GM23338 (cell line): ENCODE measurements at regions not wholly inside any gene's neighbourhood (a gene's known extent, or its start where the extent isn't known, plus 50 kb on each side); places are given as distances from the start of the nearest gene placed in this dataset.

ENCODE experiments used
- ATAC-seq: fragments of 200-7000 bp; cut with Tn5 transposase; 3 replicates; pipeline ENCODE4 v1.9.1; 2020
- DNase-seq: peaks from one replicate; pipeline ENCODE4 v3.0.0-alpha.2; 2015; ENCODE audit warnings: low spot score
- H2AFZ ChIP-seq: fragments of 200-600 bp; sonication (generic); 2 replicates; pipeline ENCODE4 v1.8.0; 2016; ENCODE audit warnings: antibody characterized with exemption, mild to moderate bottlenecking, moderate library complexity
- H3F3A ChIP-seq: fragments of 200-600 bp; sonication (generic); replicated peaks from 2 replicates; pipeline ENCODE4 v1.8.0; 2017; ENCODE audit warnings: antibody characterized with exemption, mixed run types, low read depth
- H3K27ac ChIP-seq: fragments of 200-600 bp; sonication (generic); 2 replicates; pipeline ENCODE4 v1.6.1; 2016; ENCODE audit warnings: low read depth
- H3K27me3 ChIP-seq: fragments of 200-600 bp; sonication (generic); 2 replicates; pipeline ENCODE4 v1.8.0; 2016; ENCODE audit warnings: mild to moderate bottlenecking, mixed run types, moderate library complexity; ENCODE audit not compliant: insufficient read depth
- H3K36me3 ChIP-seq: fragments of 200-600 bp; sonication (generic); 2 replicates; pipeline ENCODE4 v1.8.0; 2016; ENCODE audit warnings: mild to moderate bottlenecking; ENCODE audit not compliant: insufficient read depth
- H3K4me1 ChIP-seq: fragments of 200-600 bp; sonication (generic); 2 replicates; pipeline ENCODE4 v1.8.0; 2016; ENCODE audit warnings: mild to moderate bottlenecking, moderate library complexity; ENCODE audit not compliant: insufficient read depth
- H3K4me2 ChIP-seq: fragments of 200-600 bp; sonication (generic); 2 replicates; pipeline ENCODE4 v1.7.1; 2017; ENCODE audit warnings: mixed run types
- H3K4me3 ChIP-seq: fragments of 200-600 bp; sonication (generic); 2 replicates; pipeline ENCODE4 v1.6.1; 2016; ENCODE audit warnings: mixed run types
- H3K79me2 ChIP-seq: fragments of 200-600 bp; sonication (generic); replicated peaks from 2 replicates; pipeline ENCODE4 v1.8.0; 2017; ENCODE audit warnings: mild to moderate bottlenecking; ENCODE audit not compliant: insufficient read depth
- H3K9me2 ChIP-seq: fragments of 200-600 bp; sonication (generic); 2 replicates; pipeline ENCODE4 v1.8.0; 2017; ENCODE audit not compliant: insufficient read depth
- H4K20me1 ChIP-seq: fragments of 200-600 bp; sonication (generic); replicated peaks from 2 replicates; pipeline ENCODE4 v1.8.0; 2017; ENCODE audit warnings: mild to moderate bottlenecking; ENCODE audit not compliant: insufficient read depth
- H3K27ac Mint-ChIP-seq: 2 replicates; pipeline ENCODE4 v1.8.0; 2020; ENCODE audit warnings: inconsistent platforms, mild to moderate bottlenecking, moderate library complexity, mixed read lengths
- H3K27me3 Mint-ChIP-seq: 3 replicates; pipeline ENCODE4 v1.8.0; 2022; ENCODE audit warnings: low read depth, mild to moderate bottlenecking, moderate library complexity, mixed read lengths, inconsistent platforms; ENCODE audit not compliant: insufficient read depth, poor library complexity
- H3K36me3 Mint-ChIP-seq: 3 replicates; pipeline ENCODE4 v1.8.0; 2021; ENCODE audit warnings: low read depth, mild to moderate bottlenecking, inconsistent platforms, moderate library complexity, mixed read lengths
- H3K4me1 Mint-ChIP-seq: 3 replicates; pipeline ENCODE4 v1.8.0; 2020; ENCODE audit warnings: mild to moderate bottlenecking, inconsistent platforms, mixed read lengths
- H3K4me3 Mint-ChIP-seq: 3 replicates; pipeline ENCODE4 v1.8.0; 2021; ENCODE audit warnings: moderate library complexity, mild to moderate bottlenecking, inconsistent platforms, mixed read lengths
- H3K9me3 Mint-ChIP-seq: 3 replicates; pipeline ENCODE4 v1.8.0; 2020; ENCODE audit warnings: moderate library complexity, mild to moderate bottlenecking, inconsistent platforms, mixed read lengths
- EZH2phosphoT487 ChIP-seq: fragments of 200-600 bp; sonication (generic); IDR thresholded peaks from one replicate; pipeline ENCODE4 v1.8.1; 2018; ENCODE audit warnings: antibody characterized with exemption; ENCODE audit not compliant: unreplicated experiment
- JUNB ChIP-seq: IDR thresholded peaks from one replicate; pipeline ENCODE4 v1.6.1; 2016; ENCODE audit warnings: antibody characterized with exemption; ENCODE audit not compliant: unreplicated experiment
- STAT1 ChIP-seq: IDR thresholded peaks from one replicate; pipeline ENCODE4 v1.6.1; 2016; ENCODE audit warnings: antibody characterized with exemption; ENCODE audit not compliant: unreplicated experiment
- ZNF114 ChIP-seq: fragments of 250-450 bp; sonication (Bioruptor Pico); IDR thresholded peaks from 2 replicates; pipeline ENCODE4 v1.5.0; 2020; ENCODE audit warnings: mild to moderate bottlenecking, moderate library complexity
- ZNF331 ChIP-seq: fragments of 250-450 bp; sonication (Bioruptor Pico); IDR thresholded peaks from 2 replicates; pipeline ENCODE4 v1.5.0; 2020; ENCODE audit warnings: low read depth, mild to moderate bottlenecking, moderate library complexity
- TF ChIP-seq, protein P1 (sequence below), 2 experiments: fragments of 200-600 bp in 1 of 2; sonication (generic) in 1 of 2; conservative IDR thresholded peaks; 2 replicates each; pipeline versions ENCODE4 v1.5.1 to v1.6.1; 2016 to 2017; ENCODE audit warnings: antibody characterized with exemption in 2 of 2, low read depth in 2 of 2, mild to moderate bottlenecking in 2 of 2, moderate library complexity in 1 of 2
- TF ChIP-seq, protein P2 (sequence below): fragments of 250-450 bp; sonication (Bioruptor Pico); IDR thresholded peaks from 2 replicates; pipeline ENCODE4 v1.5.0; 2020; ENCODE audit warnings: mild to moderate bottlenecking, moderate library complexity
- TF ChIP-seq, protein P3 (sequence below): IDR thresholded peaks from one replicate; pipeline ENCODE4 v1.6.1; 2018; ENCODE audit warnings: antibody characterized with exemption; ENCODE audit not compliant: unreplicated experiment

DNA sequence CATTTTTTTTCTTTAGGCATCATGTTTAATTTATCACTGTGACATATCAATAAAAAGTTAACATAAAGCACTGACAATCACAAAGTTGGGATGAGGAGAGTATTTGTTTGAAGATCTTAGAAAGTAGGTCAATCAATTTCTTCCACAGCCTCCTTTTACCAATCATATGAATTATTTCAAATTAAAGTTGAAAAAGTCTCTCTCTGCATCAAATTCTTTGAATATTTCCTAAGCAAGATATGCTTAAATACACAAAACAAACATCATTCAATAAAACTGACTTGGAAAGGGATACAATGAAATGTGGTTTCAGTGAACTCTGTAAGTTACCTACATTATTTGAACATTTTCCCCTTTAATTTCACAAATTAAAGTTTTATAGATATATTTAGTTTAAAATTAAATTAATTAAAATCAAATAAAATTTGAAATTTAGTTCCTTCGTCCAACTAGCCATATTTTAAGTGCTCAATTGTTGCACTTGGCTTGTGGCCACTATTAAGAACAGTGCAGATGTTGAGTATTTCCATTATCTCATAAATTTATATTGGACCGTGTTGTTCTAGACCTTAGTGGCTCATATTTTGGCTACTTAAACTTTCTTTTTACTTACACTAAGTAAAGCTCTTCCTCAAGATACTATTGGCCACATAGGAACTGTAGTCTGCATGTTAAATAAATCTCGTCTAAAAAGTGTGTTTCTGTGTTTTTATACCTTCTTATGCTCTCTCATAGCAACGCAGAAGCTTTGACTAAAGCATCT, 949.7 kb upstream of the NUDT12 start:
- H3K27me3 ChIP-seq: no peaks in the 10 kb centered on the region
- no peak overlapping the region for H2AFZ ChIP-seq
- H3K9me3 Mint-ChIP-seq: peaks cover 13% of the 10 kb centered on the region
- ATAC-seq: no peak
- H3K4me3 Mint-ChIP-seq: no peak overlapping the region
- H3K36me3 Mint-ChIP-seq: peaks cover 6% of the 10 kb centered on the region; the same call in 2 of the 3 replicates
- H4K20me1 ChIP-seq: no peaks in the 10 kb centered on the region
- H3K27ac Mint-ChIP-seq: no peak overlapping the region
- no peaks in the 10 kb centered on the region for H3K79me2 ChIP-seq
- no peak overlapping the region for H3K4me3 ChIP-seq
- H3K36me3 ChIP-seq: no peaks in the 10 kb centered on the region
- no peak overlapping the region for H3K4me2 ChIP-seq
- no peak for DNase-seq
- H3K4me1 Mint-ChIP-seq: peaks cover 27% of the 10 kb centered on the region
- H3K27ac ChIP-seq: no peak overlapping the region
- no peaks in the 10 kb centered on the region for H3F3A ChIP-seq
- no peaks in the 10 kb centered on the region for H3K9me2 ChIP-seq
- no peaks in the 10 kb centered on the region for H3K27me3 Mint-ChIP-seq
- peaks cover 25% of the 10 kb centered on the region for H3K4me1 ChIP-seq
- TF ChIP-seq, protein P1, sequence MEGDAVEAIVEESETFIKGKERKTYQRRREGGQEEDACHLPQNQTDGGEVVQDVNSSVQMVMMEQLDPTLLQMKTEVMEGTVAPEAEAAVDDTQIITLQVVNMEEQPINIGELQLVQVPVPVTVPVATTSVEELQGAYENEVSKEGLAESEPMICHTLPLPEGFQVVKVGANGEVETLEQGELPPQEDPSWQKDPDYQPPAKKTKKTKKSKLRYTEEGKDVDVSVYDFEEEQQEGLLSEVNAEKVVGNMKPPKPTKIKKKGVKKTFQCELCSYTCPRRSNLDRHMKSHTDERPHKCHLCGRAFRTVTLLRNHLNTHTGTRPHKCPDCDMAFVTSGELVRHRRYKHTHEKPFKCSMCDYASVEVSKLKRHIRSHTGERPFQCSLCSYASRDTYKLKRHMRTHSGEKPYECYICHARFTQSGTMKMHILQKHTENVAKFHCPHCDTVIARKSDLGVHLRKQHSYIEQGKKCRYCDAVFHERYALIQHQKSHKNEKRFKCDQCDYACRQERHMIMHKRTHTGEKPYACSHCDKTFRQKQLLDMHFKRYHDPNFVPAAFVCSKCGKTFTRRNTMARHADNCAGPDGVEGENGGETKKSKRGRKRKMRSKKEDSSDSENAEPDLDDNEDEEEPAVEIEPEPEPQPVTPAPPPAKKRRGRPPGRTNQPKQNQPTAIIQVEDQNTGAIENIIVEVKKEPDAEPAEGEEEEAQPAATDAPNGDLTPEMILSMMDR (conservative IDR thresholded peaks at IDR 0.05; ENCODE audit: low read depth in 2 of 2): no peak
- TF ChIP-seq, protein P2, sequence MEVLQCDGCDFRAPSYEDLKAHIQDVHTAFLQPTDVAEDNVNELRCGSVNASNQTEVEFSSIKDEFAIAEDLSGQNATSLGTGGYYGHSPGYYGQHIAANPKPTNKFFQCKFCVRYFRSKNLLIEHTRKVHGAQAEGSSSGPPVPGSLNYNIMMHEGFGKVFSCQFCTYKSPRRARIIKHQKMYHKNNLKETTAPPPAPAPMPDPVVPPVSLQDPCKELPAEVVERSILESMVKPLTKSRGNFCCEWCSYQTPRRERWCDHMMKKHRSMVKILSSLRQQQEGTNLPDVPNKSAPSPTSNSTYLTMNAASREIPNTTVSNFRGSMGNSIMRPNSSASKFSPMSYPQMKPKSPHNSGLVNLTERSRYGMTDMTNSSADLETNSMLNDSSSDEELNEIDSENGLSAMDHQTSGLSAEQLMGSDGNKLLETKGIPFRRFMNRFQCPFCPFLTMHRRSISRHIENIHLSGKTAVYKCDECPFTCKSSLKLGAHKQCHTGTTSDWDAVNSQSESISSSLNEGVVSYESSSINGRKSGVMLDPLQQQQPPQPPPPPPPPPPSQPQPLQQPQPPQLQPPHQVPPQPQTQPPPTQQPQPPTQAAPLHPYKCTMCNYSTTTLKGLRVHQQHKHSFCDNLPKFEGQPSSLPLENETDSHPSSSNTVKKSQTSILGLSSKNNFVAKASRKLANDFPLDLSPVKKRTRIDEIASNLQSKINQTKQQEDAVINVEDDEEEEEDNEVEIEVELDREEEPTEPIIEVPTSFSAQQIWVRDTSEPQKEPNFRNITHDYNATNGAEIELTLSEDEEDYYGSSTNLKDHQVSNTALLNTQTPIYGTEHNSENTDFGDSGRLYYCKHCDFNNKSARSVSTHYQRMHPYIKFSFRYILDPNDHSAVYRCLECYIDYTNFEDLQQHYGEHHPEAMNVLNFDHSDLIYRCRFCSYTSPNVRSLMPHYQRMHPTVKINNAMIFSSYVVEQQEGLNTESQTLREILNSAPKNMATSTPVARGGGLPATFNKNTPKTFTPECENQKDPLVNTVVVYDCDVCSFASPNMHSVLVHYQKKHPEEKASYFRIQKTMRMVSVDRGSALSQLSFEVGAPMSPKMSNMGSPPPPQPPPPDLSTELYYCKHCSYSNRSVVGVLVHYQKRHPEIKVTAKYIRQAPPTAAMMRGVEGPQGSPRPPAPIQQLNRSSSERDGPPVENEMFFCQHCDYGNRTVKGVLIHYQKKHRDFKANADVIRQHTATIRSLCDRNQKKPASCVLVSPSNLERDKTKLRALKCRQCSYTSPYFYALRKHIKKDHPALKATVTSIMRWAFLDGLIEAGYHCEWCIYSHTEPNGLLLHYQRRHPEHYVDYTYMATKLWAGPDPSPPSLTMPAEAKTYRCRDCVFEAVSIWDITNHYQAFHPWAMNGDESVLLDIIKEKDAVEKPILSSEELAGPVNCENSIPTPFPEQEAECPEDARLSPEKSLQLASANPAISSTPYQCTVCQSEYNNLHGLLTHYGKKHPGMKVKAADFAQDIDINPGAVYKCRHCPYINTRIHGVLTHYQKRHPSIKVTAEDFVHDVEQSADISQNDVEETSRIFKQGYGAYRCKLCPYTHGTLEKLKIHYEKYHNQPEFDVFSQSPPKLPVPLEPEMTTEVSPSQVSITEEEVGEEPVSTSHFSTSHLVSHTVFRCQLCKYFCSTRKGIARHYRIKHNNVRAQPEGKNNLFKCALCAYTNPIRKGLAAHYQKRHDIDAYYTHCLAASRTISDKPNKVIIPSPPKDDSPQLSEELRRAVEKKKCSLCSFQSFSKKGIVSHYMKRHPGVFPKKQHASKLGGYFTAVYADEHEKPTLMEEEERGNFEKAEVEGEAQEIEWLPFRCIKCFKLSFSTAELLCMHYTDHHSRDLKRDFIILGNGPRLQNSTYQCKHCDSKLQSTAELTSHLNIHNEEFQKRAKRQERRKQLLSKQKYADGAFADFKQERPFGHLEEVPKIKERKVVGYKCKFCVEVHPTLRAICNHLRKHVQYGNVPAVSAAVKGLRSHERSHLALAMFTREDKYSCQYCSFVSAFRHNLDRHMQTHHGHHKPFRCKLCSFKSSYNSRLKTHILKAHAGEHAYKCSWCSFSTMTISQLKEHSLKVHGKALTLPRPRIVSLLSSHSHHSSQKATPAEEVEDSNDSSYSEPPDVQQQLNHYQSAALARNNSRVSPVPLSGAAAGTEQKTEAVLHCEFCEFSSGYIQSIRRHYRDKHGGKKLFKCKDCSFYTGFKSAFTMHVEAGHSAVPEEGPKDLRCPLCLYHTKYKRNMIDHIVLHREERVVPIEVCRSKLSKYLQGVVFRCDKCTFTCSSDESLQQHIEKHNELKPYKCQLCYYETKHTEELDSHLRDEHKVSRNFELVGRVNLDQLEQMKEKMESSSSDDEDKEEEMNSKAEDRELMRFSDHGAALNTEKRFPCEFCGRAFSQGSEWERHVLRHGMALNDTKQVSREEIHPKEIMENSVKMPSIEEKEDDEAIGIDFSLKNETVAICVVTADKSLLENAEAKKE (CRISPR knock-in tag): no peak
- TF ChIP-seq, protein P3, sequence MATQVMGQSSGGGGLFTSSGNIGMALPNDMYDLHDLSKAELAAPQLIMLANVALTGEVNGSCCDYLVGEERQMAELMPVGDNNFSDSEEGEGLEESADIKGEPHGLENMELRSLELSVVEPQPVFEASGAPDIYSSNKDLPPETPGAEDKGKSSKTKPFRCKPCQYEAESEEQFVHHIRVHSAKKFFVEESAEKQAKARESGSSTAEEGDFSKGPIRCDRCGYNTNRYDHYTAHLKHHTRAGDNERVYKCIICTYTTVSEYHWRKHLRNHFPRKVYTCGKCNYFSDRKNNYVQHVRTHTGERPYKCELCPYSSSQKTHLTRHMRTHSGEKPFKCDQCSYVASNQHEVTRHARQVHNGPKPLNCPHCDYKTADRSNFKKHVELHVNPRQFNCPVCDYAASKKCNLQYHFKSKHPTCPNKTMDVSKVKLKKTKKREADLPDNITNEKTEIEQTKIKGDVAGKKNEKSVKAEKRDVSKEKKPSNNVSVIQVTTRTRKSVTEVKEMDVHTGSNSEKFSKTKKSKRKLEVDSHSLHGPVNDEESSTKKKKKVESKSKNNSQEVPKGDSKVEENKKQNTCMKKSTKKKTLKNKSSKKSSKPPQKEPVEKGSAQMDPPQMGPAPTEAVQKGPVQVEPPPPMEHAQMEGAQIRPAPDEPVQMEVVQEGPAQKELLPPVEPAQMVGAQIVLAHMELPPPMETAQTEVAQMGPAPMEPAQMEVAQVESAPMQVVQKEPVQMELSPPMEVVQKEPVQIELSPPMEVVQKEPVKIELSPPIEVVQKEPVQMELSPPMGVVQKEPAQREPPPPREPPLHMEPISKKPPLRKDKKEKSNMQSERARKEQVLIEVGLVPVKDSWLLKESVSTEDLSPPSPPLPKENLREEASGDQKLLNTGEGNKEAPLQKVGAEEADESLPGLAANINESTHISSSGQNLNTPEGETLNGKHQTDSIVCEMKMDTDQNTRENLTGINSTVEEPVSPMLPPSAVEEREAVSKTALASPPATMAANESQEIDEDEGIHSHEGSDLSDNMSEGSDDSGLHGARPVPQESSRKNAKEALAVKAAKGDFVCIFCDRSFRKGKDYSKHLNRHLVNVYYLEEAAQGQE: no peak
- TF ChIP-seq STAT1 (no peak), ZNF331 (CRISPR knock-in tag) (no peak), EZH2phosphoT487 (no peak), JUNB (no peak), ZNF114 (no peak)
